ENCODE measurements at regions not wholly inside any gene's neighbourhood (a gene's known extent, or its start where the extent isn't known, plus 50 kb on each side); places are given as distances from the start of the nearest gene placed in this dataset.
"Not testable (repeated sequence)": the region's sequence is repeated elsewhere in the genome, so short reads cannot be mapped to it uniquely, and the experiment has no call there.

DNA sequence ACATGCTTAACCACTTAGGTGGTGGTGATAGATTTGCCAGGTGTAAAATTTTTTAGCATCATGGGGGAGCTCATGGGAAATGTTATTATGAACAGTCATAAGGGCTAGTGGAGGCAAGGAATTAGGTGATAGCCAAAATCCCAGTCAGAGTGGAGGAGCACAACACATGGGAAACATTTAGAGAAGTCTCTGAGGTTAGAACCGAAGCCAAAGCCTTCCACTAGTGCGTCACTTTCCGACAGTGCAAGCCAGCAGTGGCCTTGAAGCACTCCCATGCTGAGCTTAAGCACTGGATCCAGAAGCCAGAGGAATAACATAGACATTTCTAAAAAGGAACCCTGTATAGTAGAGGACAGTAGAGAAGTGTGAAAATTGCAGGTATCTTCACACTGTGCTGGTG is 101.5 kb upstream of the SNX2 start:
- DNase-seq (ENCODE audit: insufficient read length, low spot score) (no peak), FAIRE-seq (no peak)
- TF ChIP-seq POLR2A (IDR thresholded peaks at IDR 0.05; ENCODE audit: low read depth, low read length) = no peak

DNA sequence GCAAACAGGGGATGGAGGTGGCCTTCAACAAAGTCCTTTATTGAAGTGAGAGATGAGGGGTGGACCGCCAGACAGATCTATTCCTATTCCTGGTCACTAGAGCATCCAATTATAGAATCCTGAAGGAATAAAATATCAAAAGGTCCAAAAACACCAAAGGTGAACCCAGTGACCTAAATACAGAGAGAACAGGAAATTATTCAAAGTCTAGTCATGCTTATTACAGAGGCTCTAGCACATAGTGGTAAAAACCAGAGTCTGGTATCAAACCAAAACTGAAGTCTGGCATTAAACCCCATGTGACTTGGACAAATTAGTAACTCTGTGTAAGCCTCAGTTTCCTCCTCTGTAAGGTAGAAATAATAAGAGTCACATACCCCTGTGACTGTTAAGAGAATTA is 100.5 kb upstream of the SNX2 start:
- no peak for DNase-seq (ENCODE audit: insufficient read length, low spot score)
- TF ChIP-seq POLR2A (IDR thresholded peaks at IDR 0.05; ENCODE audit: low read depth, low read length) = no peak

DNA sequence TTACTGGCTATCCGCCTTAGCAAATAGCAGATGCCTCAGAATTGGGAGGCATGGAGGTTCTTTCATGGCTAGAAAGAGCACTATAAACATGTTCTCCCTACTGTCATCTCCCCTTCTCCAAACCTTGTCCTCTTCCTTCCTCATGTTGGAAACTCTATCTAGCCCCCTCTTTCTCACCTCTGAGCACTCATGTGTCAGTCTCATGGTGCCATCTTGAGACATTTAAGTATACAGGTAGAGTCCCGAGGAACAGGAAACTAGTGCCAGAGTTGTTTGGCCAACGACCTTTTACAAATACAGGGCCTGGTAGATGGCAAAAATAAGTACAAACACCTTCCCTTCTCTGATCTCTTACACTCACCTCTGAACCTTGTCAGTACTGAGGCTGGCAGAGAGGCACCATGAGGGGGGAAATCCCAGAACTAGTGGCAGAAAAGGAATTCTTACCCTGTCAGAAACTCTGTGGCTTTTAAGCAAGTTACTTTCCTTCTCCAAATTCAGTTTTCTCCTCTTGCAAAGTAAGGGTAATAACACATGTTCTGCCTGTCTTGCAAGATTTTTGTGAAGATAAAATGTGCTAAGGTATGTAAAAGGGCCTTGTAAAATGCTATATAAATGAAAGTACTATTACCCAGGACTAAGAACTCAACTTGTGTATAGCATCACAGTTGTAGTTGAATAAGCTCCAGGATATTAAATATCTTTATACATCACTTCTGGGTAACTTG is 94.1 kb upstream of the SNX2 start:
- no peak for FAIRE-seq
- no peak for DNase-seq (ENCODE audit: insufficient read length, low spot score)
- no peak for TF ChIP-seq POLR2A (IDR thresholded peaks at IDR 0.05; ENCODE audit: low read depth, low read length)

More for the DNA sequence above, 100.5 kb upstream of the SNX2 start:
- FAIRE-seq = no peak

DNA sequence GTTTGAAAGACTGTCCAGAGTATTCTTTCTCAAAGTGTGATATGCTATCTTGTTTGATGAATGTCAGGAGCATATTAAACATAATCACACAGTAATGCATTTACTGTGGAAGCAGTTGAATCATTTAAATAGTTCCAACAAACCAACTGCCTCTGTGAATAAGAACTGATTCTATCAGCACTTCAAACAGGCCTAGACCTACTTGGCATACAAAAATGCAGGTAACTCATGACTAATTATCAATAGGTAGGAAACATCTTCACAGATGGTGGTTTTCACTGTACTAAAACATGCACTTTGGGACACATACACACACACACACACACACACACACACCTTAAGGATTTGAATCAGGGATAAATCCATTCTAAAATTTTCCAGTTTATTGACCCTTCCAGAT is 91.2 kb upstream of the SNX2 start:
- no peak for DNase-seq (ENCODE audit: insufficient read length, low spot score)
- TF ChIP-seq POLR2A (IDR thresholded peaks at IDR 0.05; ENCODE audit: low read depth, low read length) = no peak
- FAIRE-seq = no peak

DNA sequence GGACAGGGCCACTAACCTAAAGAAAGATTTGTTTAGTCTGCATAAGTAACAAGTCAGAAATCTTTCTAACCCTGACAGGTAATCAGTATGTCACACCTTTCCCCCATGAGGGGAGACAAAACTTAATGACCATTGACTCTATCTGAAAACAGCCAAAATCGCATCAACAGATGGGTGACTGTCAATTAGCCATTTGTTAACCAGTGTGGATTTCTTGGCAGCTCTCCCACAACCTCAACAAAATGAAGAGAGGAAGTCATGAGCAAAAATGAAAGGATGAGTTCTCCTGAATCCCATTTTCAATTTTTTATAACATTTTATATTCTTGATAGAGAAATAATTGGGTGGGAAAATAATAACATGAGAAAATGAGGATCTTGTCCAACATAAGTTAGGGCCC is 84.6 kb upstream of the SNX2 start:
- no peak for DNase-seq (ENCODE audit: insufficient read length, low spot score)
- no peak for TF ChIP-seq POLR2A (IDR thresholded peaks at IDR 0.05; ENCODE audit: low read depth, low read length)
- FAIRE-seq = no peak

DNA sequence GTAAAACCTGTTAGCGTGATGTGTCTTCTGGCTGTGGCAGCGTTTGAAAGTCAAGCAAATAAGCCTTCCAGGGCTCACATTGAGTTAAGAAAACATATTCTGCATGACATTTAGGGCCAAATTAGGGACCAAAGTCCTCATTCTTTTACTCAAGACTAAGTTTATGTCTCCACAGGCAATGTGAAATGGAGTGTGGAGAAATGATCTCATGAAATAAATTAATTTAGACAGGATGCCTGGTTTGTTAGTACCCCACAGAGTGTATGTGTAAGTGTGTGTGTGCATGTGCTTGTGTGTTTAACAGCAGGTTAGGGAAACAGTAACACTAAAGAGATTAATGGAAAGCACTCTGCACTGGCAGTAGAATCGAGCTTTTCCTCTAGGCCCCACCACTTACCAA is 82.9 kb upstream of the SNX2 start:
- DNase-seq (ENCODE audit: insufficient read length, low spot score) = no peak
- no peak for FAIRE-seq
- no peak for TF ChIP-seq POLR2A (IDR thresholded peaks at IDR 0.05; ENCODE audit: low read depth, low read length)

DNA sequence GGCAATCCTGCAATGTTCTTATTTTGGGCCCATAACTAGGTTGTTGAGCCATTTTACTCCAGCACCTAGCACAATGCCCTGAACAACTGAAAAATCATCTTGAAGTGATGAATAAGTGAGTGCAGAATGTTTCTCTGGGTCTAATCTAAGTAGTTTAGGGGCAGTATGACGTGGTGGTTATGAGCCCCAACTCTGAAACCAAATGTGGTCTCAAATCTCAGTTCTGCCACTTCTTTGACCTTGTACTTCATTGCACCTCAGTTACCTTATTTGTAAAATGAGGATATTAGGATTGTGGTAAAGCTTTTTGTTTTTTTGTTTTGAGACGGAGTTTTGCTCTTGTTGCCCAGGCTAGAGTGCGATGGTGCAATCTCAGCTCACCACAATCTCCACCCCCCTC is 80.9 kb upstream of the SNX2 start:
- TF ChIP-seq POLR2A (IDR thresholded peaks at IDR 0.05; ENCODE audit: low read depth, low read length) = no peak
- FAIRE-seq (no peak), DNase-seq (ENCODE audit: insufficient read length, low spot score) (no peak)

DNA sequence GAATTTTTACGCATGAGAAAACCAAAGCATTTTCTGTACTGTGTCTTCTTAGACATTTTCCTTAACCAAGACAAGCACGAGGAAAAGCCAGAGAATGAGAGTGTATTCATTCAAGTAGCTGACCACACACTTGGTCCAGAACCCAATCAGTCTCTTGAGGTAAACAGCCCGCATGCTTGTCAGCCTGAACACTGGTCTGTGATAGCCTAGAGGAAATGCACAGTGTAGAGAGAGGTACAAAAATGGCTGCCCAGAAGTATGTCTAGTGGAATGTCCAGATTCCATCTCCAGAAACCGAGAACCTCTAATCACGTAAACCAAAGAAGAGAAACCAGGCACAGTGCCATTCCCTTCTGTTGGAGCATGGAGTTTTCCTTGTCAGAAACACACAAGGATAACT is 80.0 kb upstream of the SNX2 start:
- no peak for TF ChIP-seq POLR2A (IDR thresholded peaks at IDR 0.05; ENCODE audit: low read depth, low read length)
- no peak for FAIRE-seq

DNA sequence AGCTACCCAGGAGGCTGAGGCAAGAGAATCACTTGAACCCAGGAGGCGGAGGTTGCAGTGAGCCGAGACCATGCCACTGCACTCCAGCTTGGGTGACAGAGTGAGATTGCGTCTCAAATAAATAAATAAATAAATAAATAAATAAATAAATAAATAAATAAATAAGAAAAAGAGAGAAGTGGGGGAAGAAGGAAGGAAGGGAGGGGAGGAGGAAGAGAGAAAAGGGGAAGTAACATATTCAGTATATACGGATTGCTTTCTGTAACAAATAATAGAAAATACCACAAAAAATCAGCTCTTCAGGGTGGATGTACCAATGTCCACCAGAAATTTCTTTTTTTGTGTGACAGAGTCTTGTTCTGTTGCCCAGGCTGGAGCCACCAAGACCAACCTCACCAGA is 78.1 kb upstream of the SNX2 start:
- DNase-seq (ENCODE audit: insufficient read length, low spot score); FAIRE-seq: not testable (repeated sequence)

More for the DNA sequence above, 80.0 kb upstream of the SNX2 start:
- no peak for DNase-seq (ENCODE audit: insufficient read length, low spot score)

DNA sequence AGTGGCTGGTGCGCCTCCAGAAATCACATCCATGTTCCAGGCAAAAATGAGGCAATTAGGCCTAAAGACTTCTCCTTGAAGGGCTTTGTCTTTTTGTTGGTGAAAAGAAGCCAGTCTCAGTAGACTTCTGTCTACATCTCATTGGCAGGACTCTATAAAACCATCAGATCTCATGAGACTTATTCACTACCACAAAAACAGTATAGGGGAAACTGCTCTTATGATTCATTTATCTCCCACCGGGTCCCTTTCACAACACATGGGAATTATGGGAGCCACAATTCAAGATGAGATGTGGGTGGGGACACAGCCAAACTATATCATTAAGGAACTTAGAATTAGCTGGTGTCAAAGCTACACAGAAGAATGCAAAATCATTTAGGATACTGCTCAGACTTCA is 77.7 kb upstream of the SNX2 start:
- DNase-seq (ENCODE audit: insufficient read length, low spot score) (no peak), FAIRE-seq (no peak)
- no peak for TF ChIP-seq POLR2A (IDR thresholded peaks at IDR 0.05; ENCODE audit: low read depth, low read length)

DNA sequence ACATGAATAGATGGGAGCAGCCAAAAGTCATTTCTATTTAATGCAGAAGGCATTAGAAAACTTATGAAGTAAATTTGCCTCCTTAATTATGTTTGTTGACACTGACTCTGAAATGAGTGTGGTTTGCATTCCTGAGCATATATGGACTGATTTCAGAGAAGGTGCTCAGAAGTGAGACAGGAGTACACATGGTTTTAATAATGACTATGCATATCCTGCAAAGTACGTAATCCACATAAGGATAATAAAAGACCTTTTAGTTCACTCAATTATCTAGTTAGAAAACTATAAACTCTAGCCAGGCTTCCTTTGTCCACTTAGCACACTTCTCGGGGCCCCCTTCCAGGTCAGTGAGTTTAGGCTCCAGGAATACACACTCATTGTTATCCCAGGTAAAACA is 75.7 kb upstream of the SNX2 start:
- FAIRE-seq (no peak), DNase-seq (ENCODE audit: insufficient read length, low spot score) (no peak)
- no peak for TF ChIP-seq POLR2A (IDR thresholded peaks at IDR 0.05; ENCODE audit: low read depth, low read length)

DNA sequence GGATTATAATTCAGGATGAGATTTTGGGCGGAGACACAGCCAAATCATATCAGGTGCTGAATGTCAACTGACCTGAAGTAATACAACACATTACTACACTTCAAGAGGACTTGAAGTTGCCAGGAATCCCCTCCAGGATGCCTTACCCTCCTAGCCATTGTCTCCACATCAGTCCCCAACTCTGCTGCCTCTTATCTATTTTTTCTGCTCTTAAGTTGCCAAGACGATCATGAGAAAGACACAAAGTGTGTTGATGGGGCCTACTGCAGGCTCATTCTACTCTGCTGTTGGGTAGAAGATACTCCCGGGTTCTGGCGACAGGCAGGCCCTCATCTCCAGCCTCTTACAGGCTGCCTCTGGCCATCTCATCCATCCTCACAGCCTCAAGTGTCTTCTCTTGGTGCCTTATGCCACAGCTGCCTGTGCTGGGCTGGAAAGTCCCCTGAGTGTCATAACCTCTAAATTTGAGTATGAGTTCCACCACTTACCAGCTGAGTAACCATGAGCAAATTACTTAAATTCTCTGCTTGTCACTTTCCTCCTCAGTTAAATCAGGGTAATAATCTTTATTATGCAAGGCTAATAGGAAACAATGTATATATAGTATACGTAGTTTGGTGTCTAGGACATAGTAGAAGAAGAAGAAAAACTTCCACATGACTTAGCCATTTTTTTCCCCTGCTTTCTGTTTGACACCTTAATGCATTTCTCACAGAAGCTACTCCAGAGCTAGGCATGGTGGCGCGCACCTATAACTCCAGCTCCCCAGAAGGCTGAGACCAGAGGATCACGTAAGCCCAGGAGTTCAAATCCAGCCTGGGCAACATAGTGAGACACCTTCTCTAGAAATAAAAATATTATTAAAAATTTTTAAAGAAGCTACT is 73.0 kb upstream of the SNX2 start:
- FAIRE-seq = no peak
- DNase-seq (ENCODE audit: insufficient read length, low spot score) = no peak
- no peak for TF ChIP-seq POLR2A (IDR thresholded peaks at IDR 0.05; ENCODE audit: low read depth, low read length)

DNA sequence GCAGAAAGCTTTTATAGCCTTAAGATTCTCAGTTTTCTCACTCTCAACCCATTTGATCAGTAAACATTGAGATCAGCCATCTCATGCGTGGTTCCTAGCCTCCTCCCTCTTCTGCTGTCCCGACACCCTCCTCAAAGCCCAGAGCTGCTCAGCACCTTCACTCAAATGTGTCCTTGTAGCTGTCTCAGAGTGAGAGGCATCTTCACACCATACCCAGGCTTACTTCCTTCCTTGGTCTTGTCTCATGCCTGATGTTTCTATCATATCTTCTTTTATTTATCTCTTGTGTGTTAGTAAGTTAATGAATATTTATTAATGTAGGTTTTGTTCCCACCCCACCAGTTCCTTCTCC is 72.4 kb upstream of the SNX2 start:
- TF ChIP-seq POLR2A (IDR thresholded peaks at IDR 0.05; ENCODE audit: low read depth, low read length) = no peak
- DNase-seq (ENCODE audit: insufficient read length, low spot score) (no peak), FAIRE-seq (no peak)

DNA sequence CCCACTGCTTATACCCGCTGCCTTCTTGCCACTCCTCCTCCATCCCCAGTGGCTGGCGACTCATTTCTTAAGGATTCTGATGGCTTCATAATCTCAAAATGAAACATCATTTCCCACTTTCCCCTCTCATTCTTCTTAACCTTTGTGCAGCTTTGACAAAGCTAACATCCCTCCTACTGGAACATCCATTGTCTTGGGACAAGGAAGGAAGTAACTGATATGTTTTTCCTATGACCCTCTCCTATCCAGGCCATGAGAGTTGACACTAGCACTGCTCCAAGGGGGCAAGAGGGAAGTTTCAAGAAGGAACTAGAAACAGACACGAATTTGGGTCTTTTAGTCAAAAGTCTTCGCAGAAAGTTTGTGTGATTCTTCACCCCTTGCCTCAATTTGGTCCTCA is 71.7 kb upstream of the SNX2 start:
- no peak for TF ChIP-seq POLR2A (IDR thresholded peaks at IDR 0.05; ENCODE audit: low read depth, low read length)
- DNase-seq (ENCODE audit: insufficient read length, low spot score) (no peak), FAIRE-seq (no peak)

All from H54 (cell line).